GM04503 (cell line): ENCODE measurements at regions not wholly inside any gene's neighbourhood (a gene's known extent, or its start where the extent isn't known, plus 50 kb on each side); places are given as distances from the start of the nearest gene placed in this dataset.

ENCODE experiments used
- DNase-seq: peaks from one replicate; pipeline ENCODE4 v3.0.0-alpha.2; 2012; ENCODE audit warnings: low read depth

DNA sequence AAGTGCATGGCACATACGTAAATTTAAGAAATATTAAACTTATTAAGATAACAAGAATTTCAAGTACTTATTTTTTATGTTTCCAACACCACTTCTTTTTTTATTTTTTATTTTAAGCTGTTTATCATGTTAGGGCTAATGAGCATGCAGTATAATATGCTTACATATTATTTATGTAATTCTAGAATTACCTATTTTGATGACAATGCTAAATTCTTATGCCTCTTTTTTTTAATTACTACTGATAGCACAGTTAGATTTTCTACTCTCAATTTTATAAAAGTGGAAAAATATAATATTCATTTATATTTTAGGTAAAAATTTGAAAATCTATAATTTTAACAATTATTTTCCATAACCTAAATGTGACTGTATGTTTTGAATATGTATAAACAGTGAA, 713.0 kb downstream of the MRPL39 start:
- no peak for DNase-seq

- no peak for DNase-seq
Measured at GRCh38 chr21:24890021-24890420, 717.3 kb downstream of the MRPL39 start.

DNA sequence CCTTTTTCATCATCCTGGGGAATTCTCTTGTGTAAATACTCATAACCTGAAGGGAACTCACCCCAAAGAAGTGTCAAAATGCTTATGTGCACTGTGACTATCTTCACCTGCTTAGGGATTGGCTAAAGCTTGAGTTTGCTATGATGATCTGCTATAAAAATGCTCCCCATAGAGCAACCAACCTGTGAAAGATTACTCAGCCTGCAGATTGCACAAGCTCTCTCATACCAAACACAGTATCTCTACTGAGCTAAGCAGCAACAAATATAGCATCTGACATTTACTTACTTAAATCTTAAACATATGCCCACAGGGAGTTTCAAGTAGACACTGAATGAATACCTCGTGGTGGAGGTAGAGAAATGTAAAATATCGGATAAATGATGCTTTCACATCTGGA, 725.8 kb downstream of the MRPL39 start:
- no peak for DNase-seq

- DNase-seq = no peak
Measured at GRCh38 chr21:24870633-24871032, 736.6 kb downstream of the MRPL39 start.

GRCh38 chr21:24869862-24870261, 737.4 kb downstream of the MRPL39 start:
- DNase-seq = no peak

DNA sequence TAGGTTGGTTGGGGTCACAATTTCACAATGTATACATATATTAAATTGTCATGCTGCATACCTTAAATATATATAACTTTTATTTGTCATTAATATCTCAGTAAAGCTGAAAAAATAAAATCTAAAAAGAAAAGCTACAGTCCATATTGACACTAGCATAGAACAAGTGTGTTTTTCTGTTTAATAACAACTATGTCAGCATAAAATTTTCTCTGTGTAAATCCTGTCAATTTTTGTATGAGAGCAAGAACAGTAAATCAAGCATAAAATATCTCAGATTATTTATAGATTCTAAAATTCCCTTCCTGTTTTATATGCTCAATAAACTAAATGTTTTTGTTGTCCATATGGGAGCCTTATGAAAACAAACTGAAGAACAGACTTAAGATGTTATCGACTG, 739.2 kb downstream of the MRPL39 start:
- no peak for DNase-seq

GRCh38 chr21:24861471-24861870, 745.8 kb downstream of the MRPL39 start:
- no peak for DNase-seq

- DNase-seq = no peak
Measured at GRCh38 chr21:24856326-24856725, 751.0 kb downstream of the MRPL39 start.

DNA sequence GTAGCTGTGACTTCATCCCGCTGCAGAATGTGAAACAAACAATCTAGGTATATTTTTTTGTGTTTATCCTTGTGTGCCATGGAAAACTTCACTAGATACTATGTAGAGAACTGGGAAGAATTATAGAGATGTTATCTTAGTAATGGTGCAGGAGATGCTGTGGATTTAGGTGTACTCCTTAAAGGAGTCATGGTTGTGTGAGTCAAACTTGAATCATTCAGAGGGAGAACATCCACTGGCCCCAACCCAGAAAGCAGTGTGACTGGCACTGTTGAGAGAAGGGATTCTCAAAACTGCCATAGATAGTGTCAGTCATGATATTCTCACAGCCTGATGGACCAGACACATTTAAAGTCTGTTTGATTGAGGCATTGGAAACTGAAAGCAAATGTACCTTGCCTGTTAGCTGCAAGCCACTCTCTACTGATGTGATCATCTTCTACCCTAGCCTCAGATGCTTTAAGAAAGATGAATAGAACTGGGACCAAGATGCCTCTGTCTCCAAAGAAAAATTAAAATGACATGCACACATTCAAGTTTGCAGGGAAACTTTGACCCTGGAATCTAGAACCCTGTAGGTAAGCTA, 754.6 kb downstream of the MRPL39 start:
- no peak for DNase-seq

DNA sequence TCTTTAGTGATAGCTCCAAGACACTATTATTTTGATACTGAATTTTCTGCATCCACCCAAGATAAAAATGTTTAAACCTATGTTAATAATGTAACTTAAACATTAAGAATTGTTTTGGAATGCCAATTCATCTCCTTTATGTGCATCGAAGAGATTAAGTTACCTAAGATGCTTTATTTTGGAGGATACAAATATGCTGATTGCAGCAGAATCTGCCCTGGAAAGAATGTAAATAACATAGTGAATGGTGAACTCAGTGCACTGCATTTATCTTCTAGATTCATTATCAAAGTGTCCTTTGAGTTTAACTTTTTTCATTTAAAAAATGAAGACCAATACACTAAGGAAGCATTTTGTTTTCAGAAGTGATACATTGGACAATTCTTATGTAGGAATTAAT, 757.2 kb downstream of the MRPL39 start:
- no peak for DNase-seq

DNA sequence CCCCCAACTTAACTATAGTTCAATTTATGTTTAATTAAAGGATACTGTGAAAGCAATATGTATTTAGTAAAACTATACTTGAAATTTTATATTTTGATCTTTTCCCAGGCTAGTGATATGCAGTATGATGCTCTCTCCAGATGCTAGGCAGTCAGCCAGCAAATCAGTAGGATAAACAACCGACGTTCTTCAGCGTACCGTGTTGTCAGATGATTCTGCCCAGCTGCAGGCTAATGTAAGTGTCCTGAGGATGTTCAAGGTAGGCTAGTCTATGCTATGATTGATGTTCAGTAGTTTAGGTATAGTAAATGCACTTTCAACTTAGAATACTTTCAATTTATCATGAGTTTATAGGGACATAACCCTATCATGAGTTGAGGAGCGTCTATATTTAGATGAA, 762.6 kb downstream of the MRPL39 start:
- DNase-seq = no peak

- no peak for DNase-seq
Measured at GRCh38 chr21:24840287-24840686, 767.0 kb downstream of the MRPL39 start.

DNA sequence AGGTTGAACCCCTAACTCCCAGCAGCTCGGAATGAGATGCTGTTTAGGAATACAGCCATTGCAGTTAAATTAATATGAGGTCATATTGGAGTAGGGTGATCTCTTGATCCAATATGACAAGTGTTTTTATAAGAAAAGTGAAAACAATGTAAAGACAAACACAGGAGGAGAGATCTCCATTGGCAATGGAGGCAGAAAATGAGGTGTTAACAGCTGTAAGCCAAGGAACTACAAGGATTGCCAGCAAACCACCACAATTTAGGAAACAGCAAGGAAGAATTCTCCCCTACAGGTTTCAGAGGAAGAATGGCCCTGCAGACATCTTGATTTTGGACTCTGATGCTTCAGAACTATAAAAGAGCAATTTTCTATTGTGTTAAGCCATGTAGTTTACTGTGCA, 774.3 kb downstream of the MRPL39 start:
- no peak for DNase-seq

DNA sequence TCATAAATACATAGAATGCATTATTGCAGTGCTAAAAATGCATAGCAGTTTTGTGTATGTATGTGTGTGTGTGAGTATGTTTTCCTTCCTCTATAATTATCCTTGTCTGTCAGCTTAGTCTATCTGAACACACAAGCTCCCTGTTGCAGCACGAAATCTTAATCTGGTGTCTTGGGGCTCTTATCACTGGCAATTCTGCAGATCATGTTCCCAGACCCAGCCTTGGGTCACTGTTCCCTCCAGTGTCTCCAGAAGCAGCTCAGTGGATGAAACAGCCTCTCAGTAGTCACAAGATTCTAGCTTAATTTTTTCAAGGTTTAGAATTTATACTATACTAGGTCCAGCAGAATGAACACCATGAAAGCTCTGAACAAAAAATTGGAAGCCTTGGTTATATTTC, 777.9 kb downstream of the MRPL39 start:
- DNase-seq = no peak

- DNase-seq = no peak
Measured at GRCh38 chr21:24826822-24827221, 780.5 kb downstream of the MRPL39 start.

GRCh38 chr21:24825348-24825747, 781.9 kb downstream of the MRPL39 start:
- no peak for DNase-seq

DNA sequence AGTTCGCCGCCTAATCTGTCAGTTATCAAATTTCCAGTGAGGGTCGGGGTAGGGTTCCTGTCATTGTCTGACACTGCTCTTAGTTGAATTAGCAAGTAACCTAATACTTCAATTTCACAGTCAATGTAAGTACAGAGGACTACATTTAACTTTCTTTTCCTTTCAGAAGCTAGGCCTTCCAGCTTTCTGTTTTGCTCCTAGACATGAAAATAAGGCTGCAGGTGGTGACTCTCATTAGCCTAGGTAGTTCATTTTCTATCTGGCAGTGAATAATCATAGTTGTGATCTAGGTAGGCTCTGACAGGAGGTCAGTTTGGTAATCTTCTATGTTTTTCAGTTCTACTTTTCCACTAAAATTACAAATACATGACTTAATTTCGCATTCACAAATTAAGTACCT, 783.1 kb downstream of the MRPL39 start:
- no peak for DNase-seq

- DNase-seq = no peak
Measured at GRCh38 chr21:24823247-24823646, 784.0 kb downstream of the MRPL39 start.

DNA sequence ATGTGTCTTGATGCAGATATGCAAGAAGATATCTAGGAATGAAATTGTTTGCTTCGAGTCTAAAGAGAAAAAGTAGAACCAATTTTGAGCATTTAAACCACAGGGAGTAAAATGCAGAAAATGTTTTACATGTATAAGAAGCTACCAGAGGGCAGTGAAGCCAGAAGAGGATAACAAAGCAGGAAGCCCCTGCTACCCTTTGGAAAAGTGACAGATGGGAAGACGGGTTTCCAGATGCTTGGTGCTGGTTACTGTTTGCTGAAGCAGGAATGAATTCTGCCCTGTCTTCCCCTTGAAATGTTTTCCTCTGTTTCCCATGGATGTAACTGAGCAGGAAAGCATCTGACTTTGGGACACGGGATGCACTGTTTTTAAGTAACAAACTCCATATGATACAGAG, 822.2 kb downstream of the MRPL39 start:
- DNase-seq = no peak

GRCh38 chr21:24781146-24781545, 826.1 kb downstream of the MRPL39 start:
- DNase-seq = no peak

- no peak for DNase-seq
Measured at GRCh38 chr21:24759348-24760075, 847.8 kb downstream of the MRPL39 start.

GRCh38 chr21:24738063-24738462, 869.2 kb downstream of the MRPL39 start:
- no peak for DNase-seq

DNA sequence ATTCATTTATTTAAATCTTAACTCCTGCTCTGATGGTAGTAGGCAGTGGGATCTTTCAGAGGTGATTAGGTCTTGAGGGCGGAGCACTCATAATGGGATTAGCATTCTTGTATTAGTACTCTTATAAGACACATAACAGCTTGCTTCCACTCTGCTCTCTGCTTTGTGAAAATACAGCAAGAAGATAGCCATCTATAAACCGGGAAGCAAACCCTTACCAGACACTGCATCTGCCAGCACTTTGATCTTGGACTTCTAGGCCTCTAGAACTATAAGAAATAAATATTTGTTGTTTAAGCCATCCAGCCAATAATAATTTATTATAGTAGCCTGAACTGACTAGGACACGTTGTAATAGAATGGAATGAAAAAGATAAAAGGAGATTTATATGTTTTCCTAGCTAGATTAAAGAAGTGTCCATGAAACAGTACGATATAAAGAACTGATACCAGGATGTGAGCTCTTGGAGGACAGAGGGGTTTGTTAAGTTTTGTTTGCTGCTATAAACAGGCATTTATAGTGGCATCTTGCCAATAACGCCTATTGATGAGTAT, 869.9 kb downstream of the MRPL39 start:
- DNase-seq = no peak

DNA sequence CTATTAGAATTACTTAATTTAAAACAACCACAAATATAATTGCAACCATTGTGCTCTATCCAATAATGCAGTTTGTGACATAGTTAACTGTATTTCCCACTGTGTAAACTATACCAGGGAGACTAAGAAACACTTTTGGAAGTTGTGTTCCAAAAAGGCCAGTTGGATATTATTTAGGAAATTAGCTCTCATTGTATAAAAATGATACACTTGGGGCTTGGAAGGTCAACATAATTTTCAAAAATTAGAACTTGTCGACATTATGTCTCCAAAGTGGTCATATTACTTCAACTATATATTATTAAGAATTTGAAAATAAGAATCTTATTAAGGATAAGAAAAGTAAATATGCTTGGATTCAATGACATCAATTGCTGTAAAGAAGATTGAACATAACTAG, 876.6 kb downstream of the MRPL39 start:
- no peak for DNase-seq
